Thoracic aorta (tissue), 2 donors: ENCODE measurements at regions not wholly inside any gene's neighbourhood (a gene's known extent, or its start where the extent isn't known, plus 50 kb on each side); places are given as distances from the start of the nearest gene placed in this dataset.

Experiments used
- ATAC-seq: fragments of 150-250 bp; one replicate; pipeline ENCODE4 v1.8.0; 2017; ENCODE audit warnings: low read depth; ENCODE audit not compliant: insufficient number of reproducible peaks, low FRiP score
- DNase-seq: peaks from one replicate; pipeline ENCODE4 v3.0.0-alpha.2; 2020; ENCODE audit warnings: low spot score
- H3K27ac ChIP-seq, 2 donors: fragments of 200-600 bp; sonication (generic); 1 replicate in 1 of 2; 2 replicates in 1 of 2; pipeline ENCODE4 v1.5.1; 2016; ENCODE audit warnings: mild to moderate bottlenecking in 2 of 2, moderate library complexity in 2 of 2
- H3K27me3 ChIP-seq: fragments of 200-600 bp; sonication (generic); replicated peaks from 2 replicates; pipeline ENCODE4 v1.6.0; 2016; ENCODE audit warnings: mild to moderate bottlenecking; ENCODE audit not compliant: insufficient read depth
- H3K36me3 ChIP-seq: fragments of 200-600 bp; sonication (generic); one replicate; pipeline ENCODE4 v1.5.1; 2016
- H3K4me1 ChIP-seq, 2 donors: fragments of 200-600 bp; sonication (generic); 1 replicate in 1 of 2; 2 replicates in 1 of 2; pipeline versions ENCODE4 v1.5.1 to v1.6.0; 2016; ENCODE audit warnings: low read depth in 2 of 2, mild to moderate bottlenecking in 1 of 2; ENCODE audit not compliant: control insufficient read depth in 1 of 2
- H3K4me3 ChIP-seq: fragments of 200-600 bp; sonication (generic); 2 replicates; pipeline ENCODE4 v1.5.1; 2016; ENCODE audit warnings: mild to moderate bottlenecking
- H3K9me3 ChIP-seq: fragments of 200-600 bp; sonication (generic); 2 replicates; pipeline ENCODE4 v1.5.1; 2016
- CTCF ChIP-seq: fragments of 200-600 bp; sonication (generic); IDR thresholded peaks from one replicate; pipeline ENCODE4 v1.5.1; 2019; ENCODE audit warnings: antibody characterized with exemption

GRCh38 chr4:17164666-17165065 lies 266.2 kb upstream of the LDB2 start:
- no peak overlapping the region for H3K27ac ChIP-seq
- no peaks in the 10 kb centered on the region for H3K9me3 ChIP-seq
- no peak for TF ChIP-seq CTCF
- no peaks in the 10 kb centered on the region for H3K36me3 ChIP-seq
- no peaks in the 10 kb centered on the region for H3K27me3 ChIP-seq
- peaks cover 28 to 46% of the 10 kb centered on the region in 2 donors for H3K4me1 ChIP-seq
- DNase-seq: no peak
- no peak for ATAC-seq
- H3K4me3 ChIP-seq: no peak overlapping the region

GRCh38 chr4:17163156-17163771 lies 264.8 kb upstream of the LDB2 start:
- DNase-seq (no peak), ATAC-seq (no peak)
- no peaks in the 10 kb centered on the region for H3K36me3 ChIP-seq
- no peaks in the 10 kb centered on the region for H3K9me3 ChIP-seq
- no peaks in the 10 kb centered on the region for H3K27me3 ChIP-seq
- H3K4me3 ChIP-seq: no peak overlapping the region
- no peak for TF ChIP-seq CTCF
- no peak overlapping the region for H3K27ac ChIP-seq
- H3K4me1 ChIP-seq: peaks cover 22 to 35% of the 10 kb centered on the region in 2 donors

GRCh38 chr4:17157304-17157703 lies 258.9 kb upstream of the LDB2 start:
- no peak for ATAC-seq
- no peak for TF ChIP-seq CTCF
- no peaks in the 10 kb centered on the region for H3K36me3 ChIP-seq
- no peak overlapping the region for H3K4me3 ChIP-seq
- no peaks in the 10 kb centered on the region for H3K9me3 ChIP-seq
- no peak for DNase-seq
- H3K4me1 ChIP-seq: no peaks in the 10 kb centered on the region
- H3K27ac ChIP-seq: no peak overlapping the region
- no peaks in the 10 kb centered on the region for H3K27me3 ChIP-seq

- Histone ChIP-seq H3K27ac (no peak overlapping the region), H3K27me3 (no peaks in the 10 kb centered on the region), H3K9me3 (no peaks in the 10 kb centered on the region), H3K4me3 (no peak overlapping the region), H3K36me3 (no peaks in the 10 kb centered on the region), H3K4me1 (no peaks in the 10 kb centered on the region)
- no peak for DNase-seq
- ATAC-seq: no peak
- TF ChIP-seq CTCF: no peak
Observed at GRCh38 chr4:17155486-17155885, 257.0 kb upstream of the LDB2 start.

- ATAC-seq: no peak
- TF ChIP-seq CTCF: no peak
- Histone ChIP-seq H3K27me3 (no peaks in the 10 kb centered on the region), H3K4me3 (no peak overlapping the region), H3K9me3 (no peaks in the 10 kb centered on the region), H3K27ac (no peak overlapping the region), H3K36me3 (no peaks in the 10 kb centered on the region), H3K4me1 (no peaks in the 10 kb centered on the region)
- no peak for DNase-seq
Observed at GRCh38 chr4:17153572-17153971, 255.1 kb upstream of the LDB2 start.
